ENCODE measurements at regions not wholly inside any gene's neighbourhood (a gene's known extent, or its start where the extent isn't known, plus 50 kb on each side); places are given as distances from the start of the nearest gene placed in this dataset.

DNA sequence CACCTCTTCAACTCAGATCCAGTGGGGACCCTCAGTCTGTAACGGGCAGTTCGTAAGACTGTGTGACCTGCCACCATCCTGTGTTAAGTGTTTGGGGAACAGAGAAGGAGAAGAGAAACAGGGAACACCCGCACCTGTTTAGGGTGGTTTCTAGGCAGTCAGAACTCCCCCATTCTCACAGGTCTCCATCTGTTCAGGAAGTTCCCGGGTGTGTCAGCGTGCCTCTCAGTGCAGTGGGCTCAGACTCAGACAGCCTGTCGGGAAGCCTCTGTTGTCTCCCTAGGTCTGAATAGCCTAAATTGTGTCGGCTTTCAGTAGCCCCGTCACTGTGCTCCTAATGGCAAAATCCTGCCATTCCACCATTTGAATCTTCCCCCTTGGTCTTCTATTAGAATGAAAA is 256.6 kb downstream of the LOXHD1 start:
- Mint-ChIP-seq H3K27me3 (ENCODE audit: insufficient read depth, unreplicated experiment) (peaks cover 6% of the 10 kb centered on the region), H3K4me3 (ENCODE audit: unreplicated experiment) (no peak overlapping the region), H3K4me1 (ENCODE audit: low read depth, unreplicated experiment) (no peaks in the 10 kb centered on the region), H3K9me3 (ENCODE audit: unreplicated experiment) (no peaks in the 10 kb centered on the region), H3K36me3 (ENCODE audit: insufficient read depth, unreplicated experiment) (no peaks in the 10 kb centered on the region), H3K27ac (ENCODE audit: unreplicated experiment) (no peak overlapping the region)
- POLR2A ChIA-PET, result no interaction called here
- DNase-seq, result no peak
- H3K4me1 ChIP-seq, result no peaks in the 10 kb centered on the region
- H3K27me3 ChIP-seq (replicated peaks; ENCODE audit: control insufficient read depth, insufficient read depth, low read length), result no peaks in the 10 kb centered on the region
- H3K4me3 ChIP-seq (ENCODE audit: low read depth, low read length), result no peak overlapping the region
- intact Hi-C loops (cut with micrococcal nuclease; ENCODE audit: unreplicated experiment), result no loop called here
- TF ChIP-seq, protein P1, sequence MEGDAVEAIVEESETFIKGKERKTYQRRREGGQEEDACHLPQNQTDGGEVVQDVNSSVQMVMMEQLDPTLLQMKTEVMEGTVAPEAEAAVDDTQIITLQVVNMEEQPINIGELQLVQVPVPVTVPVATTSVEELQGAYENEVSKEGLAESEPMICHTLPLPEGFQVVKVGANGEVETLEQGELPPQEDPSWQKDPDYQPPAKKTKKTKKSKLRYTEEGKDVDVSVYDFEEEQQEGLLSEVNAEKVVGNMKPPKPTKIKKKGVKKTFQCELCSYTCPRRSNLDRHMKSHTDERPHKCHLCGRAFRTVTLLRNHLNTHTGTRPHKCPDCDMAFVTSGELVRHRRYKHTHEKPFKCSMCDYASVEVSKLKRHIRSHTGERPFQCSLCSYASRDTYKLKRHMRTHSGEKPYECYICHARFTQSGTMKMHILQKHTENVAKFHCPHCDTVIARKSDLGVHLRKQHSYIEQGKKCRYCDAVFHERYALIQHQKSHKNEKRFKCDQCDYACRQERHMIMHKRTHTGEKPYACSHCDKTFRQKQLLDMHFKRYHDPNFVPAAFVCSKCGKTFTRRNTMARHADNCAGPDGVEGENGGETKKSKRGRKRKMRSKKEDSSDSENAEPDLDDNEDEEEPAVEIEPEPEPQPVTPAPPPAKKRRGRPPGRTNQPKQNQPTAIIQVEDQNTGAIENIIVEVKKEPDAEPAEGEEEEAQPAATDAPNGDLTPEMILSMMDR (IDR thresholded peaks at IDR 0.05; ENCODE audit: insufficient read depth in 1 of 2, low read depth in 1 of 2, low read length in 1 of 2, severe bottlenecking in 1 of 2, unreplicated experiment in 1 of 2), result no peak
- no peaks in the 10 kb centered on the region for H3K36me3 ChIP-seq (ENCODE audit: control insufficient read depth, insufficient read depth, low read length)
- no TSS peak for BruUV-seq (replicated peaks)
- H3K9me3 ChIP-seq, result no peaks in the 10 kb centered on the region
- CTCF ChIA-PET, result no interaction called here

DNA sequence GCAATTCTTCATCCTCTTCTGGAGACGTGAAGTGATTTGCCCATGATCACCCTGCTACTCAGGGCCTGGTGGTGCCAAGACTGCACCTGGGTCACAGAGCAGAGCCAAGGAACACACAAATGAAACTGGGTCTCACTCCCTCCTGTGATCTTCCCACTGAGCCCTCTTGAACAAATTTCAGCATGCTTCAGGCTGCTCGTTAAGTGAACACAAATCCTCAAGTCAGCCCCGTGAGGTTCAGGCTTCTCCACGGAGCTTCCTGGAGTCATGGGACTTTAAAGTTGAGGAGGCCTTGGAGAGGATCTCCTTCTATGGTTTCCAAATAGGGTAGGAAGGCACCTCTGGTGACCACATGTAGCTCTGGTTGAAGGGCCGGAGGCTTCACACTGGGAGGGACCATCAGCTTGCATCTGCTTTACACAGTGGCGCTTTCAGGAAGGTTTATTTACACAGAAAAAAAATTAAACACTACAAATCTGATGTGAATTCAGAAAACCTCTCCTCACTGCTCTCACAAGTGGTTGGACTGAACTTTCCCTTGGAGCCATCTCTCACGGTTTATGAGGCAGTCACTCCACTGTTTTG is 255.4 kb downstream of the LOXHD1 start:
- ChIA-PET POLR2A (no interaction called here), CTCF (no interaction called here)
- Histone ChIP-seq H3K27me3 (replicated peaks; ENCODE audit: control insufficient read depth, insufficient read depth, low read length) (no peaks in the 10 kb centered on the region), H3K9me3 (no peaks in the 10 kb centered on the region), H3K36me3 (ENCODE audit: control insufficient read depth, insufficient read depth, low read length) (no peaks in the 10 kb centered on the region), H3K4me3 (ENCODE audit: low read depth, low read length) (no peak overlapping the region), H3K4me1 (no peaks in the 10 kb centered on the region)
- H3K27ac Mint-ChIP-seq (ENCODE audit: unreplicated experiment), result no peak overlapping the region
- TF ChIP-seq, protein P1 (IDR thresholded peaks at IDR 0.05; ENCODE audit: insufficient read depth in 1 of 2, low read depth in 1 of 2, low read length in 1 of 2, severe bottlenecking in 1 of 2, unreplicated experiment in 1 of 2), result no peak
- no peaks in the 10 kb centered on the region for H3K9me3 Mint-ChIP-seq (ENCODE audit: unreplicated experiment)
- H3K4me1 Mint-ChIP-seq (ENCODE audit: low read depth, unreplicated experiment), result no peaks in the 10 kb centered on the region
- DNase-seq, result no peak
- peaks cover 9% of the 10 kb centered on the region for H3K27me3 Mint-ChIP-seq (ENCODE audit: insufficient read depth, unreplicated experiment)
- BruUV-seq (replicated peaks), result no TSS peak
- no peaks in the 10 kb centered on the region for H3K36me3 Mint-ChIP-seq (ENCODE audit: insufficient read depth, unreplicated experiment)
- no peak overlapping the region for H3K4me3 Mint-ChIP-seq (ENCODE audit: unreplicated experiment)
- intact Hi-C loops (cut with micrococcal nuclease; ENCODE audit: unreplicated experiment), result no loop called here

- Mint-ChIP-seq H3K36me3 (ENCODE audit: insufficient read depth, unreplicated experiment) (no peaks in the 10 kb centered on the region), H3K4me3 (ENCODE audit: unreplicated experiment) (no peak overlapping the region), H3K9me3 (ENCODE audit: unreplicated experiment) (no peaks in the 10 kb centered on the region), H3K27me3 (ENCODE audit: insufficient read depth, unreplicated experiment) (peaks cover 9% of the 10 kb centered on the region), H3K27ac (ENCODE audit: unreplicated experiment) (no peak overlapping the region), H3K4me1 (ENCODE audit: low read depth, unreplicated experiment) (no peaks in the 10 kb centered on the region)
- no peaks in the 10 kb centered on the region for H3K4me1 ChIP-seq
- no TSS peak for BruUV-seq (replicated peaks)
- no peaks in the 10 kb centered on the region for H3K27me3 ChIP-seq (replicated peaks; ENCODE audit: control insufficient read depth, insufficient read depth, low read length)
- H3K4me3 ChIP-seq (ENCODE audit: low read depth, low read length), result no peak overlapping the region
- ChIA-PET CTCF (no interaction called here), POLR2A (no interaction called here)
- TF ChIP-seq, protein P1 (IDR thresholded peaks at IDR 0.05; ENCODE audit: insufficient read depth in 1 of 2, low read depth in 1 of 2, low read length in 1 of 2, severe bottlenecking in 1 of 2, unreplicated experiment in 1 of 2), result no peak
- H3K9me3 ChIP-seq, result no peaks in the 10 kb centered on the region
- DNase-seq, result no peak
- H3K36me3 ChIP-seq (ENCODE audit: control insufficient read depth, insufficient read depth, low read length), result no peaks in the 10 kb centered on the region
- intact Hi-C loops (cut with micrococcal nuclease; ENCODE audit: unreplicated experiment), result no loop called here
Measured at GRCh38 chr18:46402396-46402795, 254.6 kb downstream of the LOXHD1 start.

Measured in Caco-2 (cell line).